Uterus (tissue), 2 donors: ENCODE measurements at regions not wholly inside any gene's neighbourhood (a gene's known extent, or its start where the extent isn't known, plus 50 kb on each side); places are given as distances from the start of the nearest gene placed in this dataset.

Experiments used
- POLR2A ChIP-seq, 2 donors: fragments of 450-650 bp; IDR thresholded peaks; one replicate each; pipeline ENCODE4 v1.6.1; 2016; ENCODE audit warnings: antibody characterized with exemption in 2 of 2, mild to moderate bottlenecking in 1 of 2, moderate library complexity in 1 of 2
- TF ChIP-seq, protein P1 (sequence below), 4 experiments: fragments of 200-600 bp in 2 of 4; fragments of 450-650 bp in 2 of 4; sonication (generic) in 2 of 4; IDR thresholded peaks; one replicate each; pipeline ENCODE4 v1.5.1; 2016 to 2019; ENCODE audit warnings: antibody characterized with exemption in 4 of 4, mild to moderate bottlenecking in 2 of 4, moderate library complexity in 1 of 4

DNA sequence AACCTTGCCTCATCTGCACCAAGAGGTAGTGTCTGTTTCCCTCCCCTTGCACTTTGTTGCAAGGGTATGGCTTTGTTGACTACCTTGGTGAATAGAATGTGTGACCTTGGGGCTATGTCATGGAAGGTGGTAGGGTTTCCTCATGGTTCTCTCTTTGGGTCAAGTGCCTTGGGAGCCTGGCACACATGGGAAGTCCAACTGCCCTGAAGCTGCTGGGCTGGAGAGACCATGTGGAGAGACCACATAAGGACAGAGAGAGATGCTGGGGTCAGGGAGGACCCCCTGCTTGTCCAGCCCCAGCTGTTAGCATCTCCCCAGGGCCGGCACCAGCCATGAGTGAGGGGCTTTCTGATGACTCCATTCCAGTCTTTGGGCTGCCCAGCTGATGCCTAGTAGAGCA, 95.5 kb upstream of the PAX1 start:
- TF ChIP-seq, protein P1, sequence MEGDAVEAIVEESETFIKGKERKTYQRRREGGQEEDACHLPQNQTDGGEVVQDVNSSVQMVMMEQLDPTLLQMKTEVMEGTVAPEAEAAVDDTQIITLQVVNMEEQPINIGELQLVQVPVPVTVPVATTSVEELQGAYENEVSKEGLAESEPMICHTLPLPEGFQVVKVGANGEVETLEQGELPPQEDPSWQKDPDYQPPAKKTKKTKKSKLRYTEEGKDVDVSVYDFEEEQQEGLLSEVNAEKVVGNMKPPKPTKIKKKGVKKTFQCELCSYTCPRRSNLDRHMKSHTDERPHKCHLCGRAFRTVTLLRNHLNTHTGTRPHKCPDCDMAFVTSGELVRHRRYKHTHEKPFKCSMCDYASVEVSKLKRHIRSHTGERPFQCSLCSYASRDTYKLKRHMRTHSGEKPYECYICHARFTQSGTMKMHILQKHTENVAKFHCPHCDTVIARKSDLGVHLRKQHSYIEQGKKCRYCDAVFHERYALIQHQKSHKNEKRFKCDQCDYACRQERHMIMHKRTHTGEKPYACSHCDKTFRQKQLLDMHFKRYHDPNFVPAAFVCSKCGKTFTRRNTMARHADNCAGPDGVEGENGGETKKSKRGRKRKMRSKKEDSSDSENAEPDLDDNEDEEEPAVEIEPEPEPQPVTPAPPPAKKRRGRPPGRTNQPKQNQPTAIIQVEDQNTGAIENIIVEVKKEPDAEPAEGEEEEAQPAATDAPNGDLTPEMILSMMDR (IDR thresholded peaks at IDR 0.05) = no peak
- TF ChIP-seq POLR2A (IDR thresholded peaks at IDR 0.05) = no peak
